ENCODE measurements at regions not wholly inside any gene's neighbourhood (a gene's known extent, or its start where the extent isn't known, plus 50 kb on each side); places are given as distances from the start of the nearest gene placed in this dataset.

DNA sequence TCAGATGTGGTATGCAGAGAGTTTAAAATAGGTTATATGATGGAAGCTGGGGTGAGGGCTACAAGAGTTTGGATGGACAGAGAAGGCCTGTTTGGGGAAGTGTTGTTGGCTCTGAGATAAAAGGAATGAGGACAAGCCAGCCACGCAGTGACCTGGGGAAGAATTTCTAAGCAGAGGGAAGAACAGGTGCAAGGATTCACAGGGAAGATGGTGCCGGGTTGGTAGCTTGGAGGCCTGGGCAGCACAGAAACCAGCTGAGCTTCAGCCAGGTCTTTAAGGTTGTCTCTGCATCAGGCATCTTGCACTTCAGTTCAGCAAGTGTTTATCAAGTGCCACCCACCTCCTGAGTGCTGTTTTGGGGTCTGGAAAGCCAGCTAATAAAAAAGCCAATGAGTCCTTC lies 1163.7 kb downstream of the AACS start:
- DNase-seq (no peak), ATAC-seq (ENCODE audit: low read depth) (no peak)
- Mint-ChIP-seq H3K4me3 (no peak overlapping the region), H3K27ac (no peak overlapping the region), H3K36me3 (ENCODE audit: low read depth) (no peaks in the 10 kb centered on the region), H3K9me3 (peaks cover 8% of the 10 kb centered on the region), H3K4me1 (no peaks in the 10 kb centered on the region), H3K27me3 (no peaks in the 10 kb centered on the region)
- CTCF ChIA-PET, result no interaction called here
- intact Hi-C loops (cut with micrococcal nuclease), result no loop called here
- POLR2A ChIA-PET, result no interaction called here
- TF ChIP-seq, protein P1, sequence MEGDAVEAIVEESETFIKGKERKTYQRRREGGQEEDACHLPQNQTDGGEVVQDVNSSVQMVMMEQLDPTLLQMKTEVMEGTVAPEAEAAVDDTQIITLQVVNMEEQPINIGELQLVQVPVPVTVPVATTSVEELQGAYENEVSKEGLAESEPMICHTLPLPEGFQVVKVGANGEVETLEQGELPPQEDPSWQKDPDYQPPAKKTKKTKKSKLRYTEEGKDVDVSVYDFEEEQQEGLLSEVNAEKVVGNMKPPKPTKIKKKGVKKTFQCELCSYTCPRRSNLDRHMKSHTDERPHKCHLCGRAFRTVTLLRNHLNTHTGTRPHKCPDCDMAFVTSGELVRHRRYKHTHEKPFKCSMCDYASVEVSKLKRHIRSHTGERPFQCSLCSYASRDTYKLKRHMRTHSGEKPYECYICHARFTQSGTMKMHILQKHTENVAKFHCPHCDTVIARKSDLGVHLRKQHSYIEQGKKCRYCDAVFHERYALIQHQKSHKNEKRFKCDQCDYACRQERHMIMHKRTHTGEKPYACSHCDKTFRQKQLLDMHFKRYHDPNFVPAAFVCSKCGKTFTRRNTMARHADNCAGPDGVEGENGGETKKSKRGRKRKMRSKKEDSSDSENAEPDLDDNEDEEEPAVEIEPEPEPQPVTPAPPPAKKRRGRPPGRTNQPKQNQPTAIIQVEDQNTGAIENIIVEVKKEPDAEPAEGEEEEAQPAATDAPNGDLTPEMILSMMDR (IDR thresholded peaks at IDR 0.05), result no peak

DNA sequence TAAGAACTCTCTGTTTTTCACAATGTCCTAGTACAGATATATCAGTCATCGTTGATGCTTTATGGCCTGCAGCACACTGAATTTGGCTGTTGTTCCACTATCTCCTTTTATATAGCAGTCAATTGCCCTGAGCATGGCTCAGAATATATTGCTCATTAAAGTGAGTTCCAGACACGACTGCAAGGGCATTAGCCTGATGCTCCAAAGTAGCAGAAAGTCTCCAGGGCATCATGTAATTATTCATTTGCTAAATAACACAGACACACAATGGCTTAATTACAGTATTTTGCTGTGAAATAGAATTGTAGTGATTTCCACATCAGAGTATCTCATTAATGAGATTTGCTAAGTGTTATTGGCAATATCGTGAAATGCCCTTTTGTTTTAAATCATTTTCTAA lies 1167.5 kb downstream of the AACS start:
- ATAC-seq (ENCODE audit: low read depth) (no peak), DNase-seq (no peak)
- intact Hi-C loops (cut with micrococcal nuclease), result no loop called here
- TF ChIP-seq, protein P1 (IDR thresholded peaks at IDR 0.05), result no peak
- no peaks in the 10 kb centered on the region for H3K36me3 Mint-ChIP-seq (ENCODE audit: low read depth)
- H3K4me1 Mint-ChIP-seq, result no peaks in the 10 kb centered on the region
- POLR2A ChIA-PET, result no interaction called here
- no peak overlapping the region for H3K27ac Mint-ChIP-seq
- CTCF ChIA-PET, result no interaction called here
- no peaks in the 10 kb centered on the region for H3K27me3 Mint-ChIP-seq
- peaks cover 5% of the 10 kb centered on the region for H3K9me3 Mint-ChIP-seq
- H3K4me3 Mint-ChIP-seq, result no peak overlapping the region

DNA sequence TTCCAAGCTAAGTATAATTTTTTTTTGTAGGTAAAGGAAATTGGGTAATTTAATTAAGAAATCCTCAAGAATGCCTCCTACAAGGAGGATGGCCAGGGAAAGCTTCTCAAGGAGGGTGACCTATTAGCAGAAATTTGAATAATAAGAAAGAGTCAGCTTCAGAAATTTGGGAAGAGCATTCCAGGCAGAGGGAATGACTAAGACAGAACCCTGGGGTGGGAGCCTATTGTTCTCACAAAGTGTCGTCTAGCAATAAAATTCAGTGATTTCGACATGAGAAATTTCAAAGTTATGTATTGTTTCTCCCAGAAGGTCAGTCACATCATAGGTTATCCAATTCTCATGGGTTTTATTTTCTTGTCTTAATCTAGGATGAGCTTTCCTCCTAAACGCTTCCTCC lies 1168.4 kb downstream of the AACS start:
- H3K4me1 Mint-ChIP-seq, result no peaks in the 10 kb centered on the region
- CTCF ChIA-PET, result no interaction called here
- H3K27ac Mint-ChIP-seq, result no peak overlapping the region
- no peaks in the 10 kb centered on the region for H3K36me3 Mint-ChIP-seq (ENCODE audit: low read depth)
- ATAC-seq (ENCODE audit: low read depth) (no peak), DNase-seq (no peak)
- intact Hi-C loops (cut with micrococcal nuclease), result no loop called here
- no peak overlapping the region for H3K4me3 Mint-ChIP-seq
- no peaks in the 10 kb centered on the region for H3K27me3 Mint-ChIP-seq
- TF ChIP-seq, protein P1 (IDR thresholded peaks at IDR 0.05), result no peak
- H3K9me3 Mint-ChIP-seq, result peaks cover 5% of the 10 kb centered on the region
- POLR2A ChIA-PET, result no interaction called here

DNA sequence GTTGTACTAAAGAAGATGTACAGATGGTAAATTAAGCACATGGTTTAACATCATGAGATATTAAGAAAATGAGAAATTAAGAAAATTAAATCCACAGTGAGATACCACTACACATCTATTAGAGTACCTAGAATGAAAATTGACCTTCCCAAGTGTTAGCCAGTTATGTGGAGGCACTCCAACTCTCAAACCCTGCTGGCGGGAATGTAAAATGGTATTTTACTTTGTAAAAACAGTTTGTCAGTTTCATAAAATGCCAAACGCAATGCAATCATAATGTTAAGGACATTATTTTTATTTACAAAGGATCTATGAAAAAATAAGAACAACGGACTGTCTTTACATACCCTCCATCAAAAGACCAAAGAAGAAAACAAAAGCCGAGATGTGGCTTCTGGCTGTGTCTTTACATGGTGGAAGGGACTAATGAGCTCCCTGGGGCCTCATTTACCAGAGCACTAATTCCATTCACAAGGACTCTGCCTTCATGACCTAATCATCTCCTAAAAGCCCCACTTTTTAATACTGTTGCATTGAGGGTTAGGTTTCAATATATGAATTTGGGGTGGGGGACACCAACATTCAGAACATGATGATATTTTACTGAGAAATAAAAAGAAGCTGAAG lies 1178.7 kb downstream of the AACS start:
- Mint-ChIP-seq H3K4me1 (no peaks in the 10 kb centered on the region), H3K9me3 (no peaks in the 10 kb centered on the region), H3K4me3 (no peak overlapping the region), H3K36me3 (ENCODE audit: low read depth) (no peaks in the 10 kb centered on the region), H3K27me3 (no peaks in the 10 kb centered on the region), H3K27ac (no peak overlapping the region)
- TF ChIP-seq, protein P1 (IDR thresholded peaks at IDR 0.05), result no peak
- intact Hi-C loops (cut with micrococcal nuclease), result no loop called here
- ChIA-PET CTCF (no interaction called here), POLR2A (no interaction called here)
- ATAC-seq (ENCODE audit: low read depth) (no peak), DNase-seq (no peak)

- TF ChIP-seq, protein P1 (IDR thresholded peaks at IDR 0.05), result no peak
- ATAC-seq (ENCODE audit: low read depth) (no peak), DNase-seq (no peak)
- ChIA-PET POLR2A (no interaction called here), CTCF (no interaction called here)
- Mint-ChIP-seq H3K36me3 (ENCODE audit: low read depth) (no peaks in the 10 kb centered on the region), H3K4me1 (no peaks in the 10 kb centered on the region), H3K27ac (no peak overlapping the region), H3K4me3 (no peak overlapping the region), H3K27me3 (no peaks in the 10 kb centered on the region), H3K9me3 (peaks cover 2% of the 10 kb centered on the region)
- intact Hi-C loops (cut with micrococcal nuclease), result no loop called here
These were observed 1182.7 kb downstream of the AACS start for GRCh38 chr12:126247936-126248335.

All from activated B cell treated with CpG ODN at 0.5 μM for 24 hours (primary cell).